ENCODE measurements at regions not wholly inside any gene's neighbourhood (a gene's known extent, or its start where the extent isn't known, plus 50 kb on each side); places are given as distances from the start of the nearest gene placed in this dataset.

- Mint-ChIP-seq H3K4me1 (ENCODE audit: low read depth) (no peaks in the 10 kb centered on the region), H3K36me3 (ENCODE audit: low read depth) (peaks cover 1% of the 10 kb centered on the region), H3K27ac (ENCODE audit: unreplicated experiment) (no peak overlapping the region), H3K9me3 (ENCODE audit: low read depth) (no peaks in the 10 kb centered on the region), H3K4me3 (ENCODE audit: unreplicated experiment) (no peak overlapping the region), H3K27me3 (ENCODE audit: low read depth) (peaks cover 4% of the 10 kb centered on the region)
- no peak for DNase-seq (ENCODE audit: low spot score)
- TF ChIP-seq CTCF (IDR thresholded peaks at IDR 0.05): no peak
Observed at GRCh38 chr2:204156456-204156855, 219.9 kb downstream of the ICOS start.

- Mint-ChIP-seq H3K27ac (ENCODE audit: unreplicated experiment) (no peak overlapping the region), H3K4me3 (ENCODE audit: unreplicated experiment) (no peak overlapping the region), H3K27me3 (ENCODE audit: low read depth) (peaks cover 2% of the 10 kb centered on the region), H3K36me3 (ENCODE audit: low read depth) (peaks cover 1% of the 10 kb centered on the region), H3K9me3 (ENCODE audit: low read depth) (no peaks in the 10 kb centered on the region), H3K4me1 (ENCODE audit: low read depth) (no peaks in the 10 kb centered on the region)
- TF ChIP-seq CTCF (IDR thresholded peaks at IDR 0.05): no peak
- no peak for DNase-seq (ENCODE audit: low spot score)
Observed at GRCh38 chr2:204157684-204158083, 221.1 kb downstream of the ICOS start.

GRCh38 chr2:204159526-204159925 lies 223.0 kb downstream of the ICOS start:
- Mint-ChIP-seq H3K4me1 (ENCODE audit: low read depth) (no peaks in the 10 kb centered on the region), H3K9me3 (ENCODE audit: low read depth) (peaks cover 3% of the 10 kb centered on the region), H3K27me3 (ENCODE audit: low read depth) (peaks cover 2% of the 10 kb centered on the region), H3K36me3 (ENCODE audit: low read depth) (peaks cover 1% of the 10 kb centered on the region), H3K27ac (ENCODE audit: unreplicated experiment) (no peak overlapping the region), H3K4me3 (ENCODE audit: unreplicated experiment) (no peak overlapping the region)
- no peak for TF ChIP-seq CTCF (IDR thresholded peaks at IDR 0.05)
- DNase-seq (ENCODE audit: low spot score): no peak

- TF ChIP-seq CTCF (IDR thresholded peaks at IDR 0.05): no peak
- Mint-ChIP-seq H3K27ac (ENCODE audit: unreplicated experiment) (no peak overlapping the region), H3K27me3 (ENCODE audit: low read depth) (peaks cover 2% of the 10 kb centered on the region), H3K4me3 (ENCODE audit: unreplicated experiment) (no peak overlapping the region), H3K9me3 (ENCODE audit: low read depth) (peaks cover 3% of the 10 kb centered on the region), H3K36me3 (ENCODE audit: low read depth) (peaks cover 1% of the 10 kb centered on the region), H3K4me1 (ENCODE audit: low read depth) (no peaks in the 10 kb centered on the region)
- DNase-seq (ENCODE audit: low spot score): no peak
Observed at GRCh38 chr2:204160989-204161388, 224.4 kb downstream of the ICOS start.

GRCh38 chr2:204161886-204162285 lies 225.3 kb downstream of the ICOS start:
- no peak for DNase-seq (ENCODE audit: low spot score)
- Mint-ChIP-seq H3K36me3 (ENCODE audit: low read depth) (no peaks in the 10 kb centered on the region), H3K9me3 (ENCODE audit: low read depth) (peaks cover 3% of the 10 kb centered on the region), H3K27me3 (ENCODE audit: low read depth) (peaks cover 4% of the 10 kb centered on the region), H3K4me3 (ENCODE audit: unreplicated experiment) (no peak overlapping the region), H3K4me1 (ENCODE audit: low read depth) (no peaks in the 10 kb centered on the region), H3K27ac (ENCODE audit: unreplicated experiment) (no peak overlapping the region)
- no peak for TF ChIP-seq CTCF (IDR thresholded peaks at IDR 0.05)

All from chondrocyte (in vitro differentiated cells).